ENCODE measurements at regions not wholly inside any gene's neighbourhood (a gene's known extent, or its start where the extent isn't known, plus 50 kb on each side); places are given as distances from the start of the nearest gene placed in this dataset.

DNA sequence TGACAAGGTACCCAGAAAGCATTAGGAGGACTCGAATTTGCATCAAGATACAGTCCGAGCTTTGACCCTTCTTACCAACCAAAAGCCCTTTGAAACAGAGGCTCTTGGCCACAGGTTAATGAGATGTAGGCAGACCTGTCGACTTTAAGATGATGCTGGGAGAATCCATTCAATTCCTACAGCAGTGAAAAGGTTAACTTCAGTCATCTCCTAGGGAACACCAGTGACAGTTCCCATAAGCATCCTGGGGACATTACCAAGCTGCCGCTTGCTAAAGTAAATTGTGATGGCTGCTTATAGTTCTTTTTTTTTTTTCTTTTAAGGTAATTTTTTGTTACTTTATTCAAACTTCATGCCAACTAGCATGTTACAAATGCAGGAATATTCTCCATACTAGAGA is 379.3 kb downstream of the SOX11 start:
- DNase-seq: peak; percentile 27

DNA sequence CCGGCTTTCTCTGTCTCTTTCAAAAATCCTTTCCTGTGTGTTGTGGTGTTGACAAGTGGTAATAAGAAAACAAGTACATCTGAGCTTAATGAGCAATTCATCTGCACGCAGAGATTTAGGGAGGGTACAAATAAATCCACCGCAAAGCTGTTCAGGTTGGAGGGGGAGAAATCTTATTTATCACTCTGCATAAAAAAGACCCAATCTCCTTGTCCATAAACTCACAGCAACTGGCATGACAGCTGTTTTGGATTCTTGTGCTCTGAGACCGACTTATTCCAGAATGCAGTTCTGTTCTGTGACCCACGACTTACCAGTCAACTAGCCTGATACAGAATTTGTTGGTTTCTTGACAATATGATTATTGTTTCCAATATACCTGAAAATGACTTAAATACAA is 380.1 kb downstream of the SOX11 start:
- no peak for DNase-seq

DNA sequence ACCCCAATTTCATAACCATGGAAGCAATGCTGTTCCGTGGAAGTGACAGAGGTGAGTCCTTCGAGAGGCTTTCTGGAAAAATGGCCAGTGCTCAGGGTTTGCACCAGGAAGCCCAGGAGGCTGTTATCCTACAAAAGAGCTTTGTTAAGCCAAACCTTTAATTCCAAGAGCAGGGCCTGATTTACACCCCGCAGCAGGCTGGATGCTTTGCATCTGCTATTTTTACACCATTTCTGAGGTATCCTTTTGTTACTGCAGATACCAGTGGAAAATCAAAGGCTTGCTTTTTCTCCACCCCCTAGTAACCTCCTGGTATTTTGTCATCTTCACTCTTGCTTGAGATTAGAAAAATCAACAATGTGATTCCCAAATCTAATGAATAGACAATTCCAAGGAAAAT is 380.6 kb downstream of the SOX11 start:
- peak; percentile 83 for DNase-seq

DNA sequence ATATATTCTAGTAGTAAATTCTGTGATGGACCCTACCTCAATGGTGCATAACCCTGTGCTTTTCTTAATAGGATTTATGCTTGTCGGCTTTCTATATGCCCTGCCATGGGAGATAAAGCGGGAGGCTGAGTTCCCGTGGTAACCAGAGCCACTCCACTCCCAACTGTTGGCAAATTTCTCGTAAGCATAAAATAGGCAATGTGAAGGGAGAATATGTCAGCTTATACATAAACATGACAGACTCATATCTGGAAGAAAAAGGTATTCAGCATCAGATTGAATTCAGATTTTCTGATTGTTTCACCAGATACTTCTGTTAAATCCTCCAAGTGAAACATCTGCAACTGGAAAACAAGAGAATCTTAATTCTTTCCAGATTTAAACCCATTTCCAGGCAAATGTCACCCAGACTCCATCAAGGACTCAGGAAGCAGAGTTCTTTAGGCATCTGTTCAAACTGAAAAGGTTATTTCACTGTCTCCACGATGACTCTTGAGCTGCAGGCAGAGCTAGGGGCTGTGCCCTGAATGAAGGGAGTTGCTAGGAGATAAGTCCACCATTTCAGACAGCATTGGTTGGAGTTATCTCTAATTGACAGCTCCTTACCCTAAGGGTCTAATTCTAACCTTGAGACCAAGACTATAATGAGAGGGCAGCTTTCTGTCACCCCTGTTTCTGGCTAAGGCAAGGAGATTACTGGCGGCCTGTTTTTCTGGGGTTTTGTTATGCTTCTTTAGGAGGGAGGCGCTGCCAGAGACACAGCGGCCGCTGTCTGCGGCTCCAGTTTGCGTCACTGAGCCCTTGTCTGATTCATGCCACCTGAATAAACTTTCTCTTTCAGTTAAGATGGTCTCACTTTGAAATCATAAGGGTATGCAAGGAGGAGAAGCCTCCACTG is 381.3 kb downstream of the SOX11 start:
- peak; percentile 83 for DNase-seq

DNA sequence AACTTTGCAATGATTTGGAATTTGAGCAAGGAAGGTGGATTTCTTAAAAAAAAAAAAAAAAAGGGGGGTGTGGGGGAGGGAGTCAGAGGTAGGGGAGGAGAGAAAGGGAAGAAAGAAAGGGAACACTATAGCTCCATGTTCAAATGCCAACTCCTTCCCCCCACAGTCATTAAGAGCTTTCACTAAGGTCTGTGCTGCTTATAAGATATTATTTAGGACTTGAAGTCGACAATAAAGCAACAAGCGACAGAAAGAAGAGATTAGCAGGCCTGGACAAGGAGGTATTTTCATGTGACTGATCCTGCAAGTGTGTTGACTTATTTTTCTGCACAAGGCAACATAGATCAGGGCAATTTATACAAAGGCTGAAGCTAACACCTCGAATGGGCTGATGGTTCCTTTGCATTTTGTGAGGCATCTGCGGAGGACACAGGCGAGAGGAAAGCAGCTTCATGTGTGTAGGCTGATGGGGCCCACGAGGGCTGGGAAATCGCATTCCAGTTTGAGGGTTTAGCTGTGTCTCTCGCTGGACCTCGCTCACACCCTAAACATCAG is 382.0 kb downstream of the SOX11 start:
- DNase-seq: peak; percentile 77

DNA sequence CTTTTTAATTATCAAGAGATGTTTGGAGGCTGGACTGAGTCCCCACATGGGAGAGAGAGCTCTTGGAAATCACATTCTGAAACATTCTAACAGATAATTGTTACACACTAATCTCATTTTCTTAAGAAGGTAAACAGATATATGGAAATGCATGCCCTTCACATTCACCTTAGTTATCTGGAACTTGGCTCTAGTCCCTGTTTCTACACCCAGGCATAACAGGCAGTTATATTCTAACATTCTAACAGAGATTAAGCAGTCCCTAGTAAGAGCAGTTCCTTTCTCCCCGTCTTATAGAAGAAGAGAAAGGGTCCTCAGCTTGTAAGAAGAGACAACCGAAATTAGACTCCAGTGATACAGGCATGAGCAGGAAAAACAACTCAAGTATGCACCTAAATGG is 385.4 kb downstream of the SOX11 start:
- DNase-seq: no peak

DNA sequence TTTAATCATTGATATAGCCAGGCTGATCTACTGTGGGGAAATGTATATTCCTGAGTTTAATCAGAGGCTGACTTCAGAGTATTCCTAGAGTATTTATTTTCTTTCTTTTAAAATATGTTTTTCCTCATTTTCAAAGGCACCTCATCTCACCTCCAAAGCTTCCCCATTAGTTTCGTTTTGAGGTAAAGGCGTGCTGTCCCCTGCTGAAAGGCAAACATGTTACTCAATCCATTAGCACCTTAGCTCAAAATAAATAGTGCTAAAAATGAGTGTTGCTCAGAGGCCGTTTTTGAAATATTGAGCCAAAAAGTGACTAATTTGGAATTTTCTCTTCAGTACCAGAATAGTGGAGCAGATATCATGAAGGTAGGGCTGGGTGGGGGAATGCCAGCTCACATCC is 386.2 kb downstream of the SOX11 start:
- no peak for DNase-seq

DNA sequence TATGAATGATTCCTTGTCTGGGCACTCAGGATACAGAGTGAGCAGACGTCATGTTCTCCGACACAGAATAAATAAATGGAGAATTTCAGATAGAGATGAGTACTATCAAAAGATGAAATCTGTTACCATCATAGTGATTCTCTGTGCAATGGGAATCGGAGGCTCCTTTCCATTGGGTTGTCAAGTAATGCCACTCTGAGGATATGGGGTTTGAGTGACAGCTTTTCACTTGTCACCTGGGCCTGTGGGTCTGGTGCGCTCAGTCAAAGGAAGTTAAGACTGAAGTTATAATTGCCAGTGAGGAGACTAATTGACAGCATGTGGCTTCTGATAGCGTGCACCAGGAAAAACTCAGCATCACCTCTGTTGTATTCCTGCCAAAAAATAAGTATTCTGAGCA is 387.2 kb downstream of the SOX11 start:
- no peak for DNase-seq

DNA sequence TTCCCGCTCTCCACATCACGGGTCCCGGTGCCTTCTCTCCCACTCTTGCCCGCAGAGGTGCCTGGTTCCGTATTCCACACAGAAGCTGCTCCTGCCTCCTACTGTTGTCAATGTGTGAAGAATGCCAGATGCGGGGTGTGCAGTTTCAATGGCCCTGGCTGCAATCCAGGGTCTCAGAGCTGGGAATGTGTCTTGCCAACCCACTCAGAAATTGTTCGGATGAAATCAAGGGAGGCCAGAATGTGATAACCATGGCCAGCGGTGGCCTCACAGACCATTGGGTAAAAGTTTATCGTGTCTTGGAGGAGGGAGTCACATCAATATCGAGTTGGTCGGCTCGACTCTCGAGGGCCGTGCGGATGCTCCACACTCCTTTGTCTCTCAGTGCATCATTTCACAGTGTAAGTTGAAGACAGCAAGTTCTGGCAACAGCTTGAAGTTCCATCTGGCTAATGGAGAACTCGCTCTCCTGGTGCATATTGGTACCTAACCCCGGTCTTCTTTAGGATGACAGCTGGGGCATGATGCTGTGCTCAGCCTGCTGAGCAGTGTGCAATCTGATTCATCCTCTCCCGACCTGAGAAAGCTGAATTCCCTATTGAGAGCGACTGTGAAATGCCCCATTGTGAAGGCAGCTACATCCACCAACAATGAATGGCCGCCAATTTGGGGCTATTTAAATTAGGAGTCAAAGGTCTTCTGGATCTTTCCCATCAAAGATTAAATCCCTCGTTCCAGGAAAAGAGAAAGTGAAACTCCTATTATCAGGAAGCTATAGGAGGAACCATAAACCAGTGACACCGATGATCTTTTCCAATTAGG is 389.0 kb downstream of the SOX11 start:
- DNase-seq: no peak

DNA sequence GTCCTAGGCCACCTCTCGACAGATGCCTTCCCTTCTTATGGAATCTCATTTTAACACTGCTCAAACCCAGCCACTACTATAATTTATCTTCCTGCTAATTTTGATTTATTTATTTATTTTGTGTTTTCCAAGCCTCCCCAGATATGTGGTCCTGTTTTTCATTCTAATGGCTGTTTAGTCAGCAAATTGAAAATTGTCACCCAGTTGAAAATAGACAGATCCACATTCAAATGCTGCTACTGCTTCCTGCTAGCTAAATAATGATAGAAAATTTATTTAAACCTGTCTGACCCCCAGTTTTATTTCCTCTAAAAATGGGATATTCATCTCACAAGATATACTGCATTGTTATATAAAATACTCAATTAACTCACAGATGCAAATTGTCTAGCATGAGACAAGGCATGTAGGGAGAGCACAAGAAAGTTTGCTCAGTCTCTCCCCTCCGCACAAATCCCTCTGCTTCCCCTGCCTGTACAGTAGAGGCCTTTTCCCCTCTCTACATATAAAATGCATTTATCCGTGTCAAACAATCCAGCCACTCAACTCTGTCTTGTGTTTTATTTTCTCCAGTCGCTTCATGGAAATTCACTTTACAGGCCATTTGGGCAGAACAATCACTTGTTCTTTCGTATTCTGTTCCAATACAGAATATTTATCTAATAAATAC is 389.9 kb downstream of the SOX11 start:
- DNase-seq: no peak

DNA sequence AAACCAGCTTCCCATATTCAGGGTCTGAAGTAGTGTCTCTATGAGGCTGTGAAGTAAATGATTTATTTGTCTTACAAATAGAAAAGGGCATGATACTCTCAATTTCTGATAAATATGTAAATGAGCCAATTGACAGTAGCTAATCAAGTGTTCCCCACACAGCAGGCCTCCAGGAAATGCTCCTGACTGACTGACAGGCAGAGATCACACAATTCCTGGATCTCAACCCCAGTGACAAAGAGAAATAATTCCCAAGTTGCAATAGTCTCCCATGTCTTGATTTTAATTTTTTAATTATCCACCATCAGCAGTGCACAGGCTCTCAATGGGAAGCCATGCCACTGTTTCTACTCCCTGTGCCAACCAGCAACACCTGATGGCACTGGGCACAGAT is 390.4 kb downstream of the SOX11 start:
- no peak for DNase-seq

DNA sequence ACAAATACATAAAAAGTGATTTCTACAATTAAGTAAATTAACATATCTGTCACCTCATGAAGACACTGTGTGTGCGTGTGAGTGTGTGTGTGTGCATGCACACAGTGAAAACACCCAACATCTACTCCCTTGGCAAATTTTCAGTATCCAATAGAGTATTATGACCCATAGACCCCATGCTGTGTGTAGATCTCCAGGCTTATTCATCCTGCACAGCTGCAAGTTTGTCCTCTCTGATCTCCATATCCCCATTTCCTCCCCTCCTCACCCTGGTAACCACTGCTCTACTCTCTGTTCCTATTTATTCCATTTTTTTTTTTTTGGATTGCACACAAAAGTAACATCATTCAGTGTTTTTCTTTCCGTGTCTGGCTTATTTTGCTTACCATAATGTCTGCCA is 391.0 kb downstream of the SOX11 start:
- DNase-seq: no peak

DNA sequence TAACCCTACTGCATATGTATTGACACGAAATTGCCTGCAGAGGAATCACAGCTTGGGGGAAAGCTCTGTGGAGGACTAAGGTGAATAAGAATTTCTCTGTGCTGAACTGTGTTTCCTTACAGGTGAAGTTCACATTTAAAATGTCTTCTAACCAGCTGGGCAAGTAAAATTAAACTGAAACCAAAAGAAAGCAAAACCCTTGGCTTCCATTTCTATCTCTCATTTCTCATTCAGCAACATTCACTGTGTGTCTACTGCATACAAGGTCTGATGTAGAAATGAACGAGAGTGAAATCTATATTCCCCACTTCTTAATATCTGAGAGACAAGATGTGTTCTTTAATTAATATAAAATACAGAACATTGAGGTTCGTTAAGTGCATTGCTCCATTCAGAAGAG is 397.3 kb downstream of the SOX11 start:
- DNase-seq: no peak

DNA sequence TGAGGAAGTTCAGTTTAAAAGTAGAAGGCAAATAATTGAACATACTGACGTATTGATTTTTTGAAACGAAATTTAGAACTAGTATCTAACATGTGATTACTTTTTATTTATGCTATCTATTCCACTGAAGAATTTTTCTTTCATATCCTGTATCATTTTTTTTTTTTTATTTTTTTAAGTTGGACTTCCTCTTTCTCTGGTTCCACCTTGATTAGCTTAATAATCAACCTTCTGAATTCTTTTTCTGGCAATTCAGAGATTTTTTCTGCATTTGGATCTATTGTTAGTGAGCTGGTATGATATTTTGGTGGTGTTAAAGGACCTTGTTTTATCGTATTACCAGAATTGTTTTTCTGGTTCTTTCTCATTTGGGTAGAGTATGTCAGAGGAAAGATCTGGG is 411.2 kb downstream of the SOX11 start:
- DNase-seq: no peak

DNA sequence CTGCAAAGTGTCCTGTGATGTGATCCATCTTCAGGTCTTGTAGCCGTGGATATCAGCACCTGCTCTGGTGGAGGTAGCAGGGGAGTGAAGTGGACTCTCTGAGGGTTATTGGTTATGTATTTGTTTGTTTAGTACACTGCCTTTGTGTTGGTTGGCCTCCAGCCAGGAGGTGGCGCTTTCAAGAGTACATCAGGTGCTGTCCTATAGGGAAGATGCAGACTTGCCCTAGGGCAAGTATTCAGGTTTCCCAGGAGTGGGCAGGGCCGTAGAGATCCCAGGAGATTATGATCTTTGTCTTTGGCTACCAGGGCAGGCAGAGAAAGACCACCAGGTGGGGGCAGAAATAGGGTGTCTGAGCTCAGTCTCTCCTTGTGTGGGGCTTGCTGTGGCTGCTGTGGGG is 411.8 kb downstream of the SOX11 start:
- DNase-seq: no peak

DNA sequence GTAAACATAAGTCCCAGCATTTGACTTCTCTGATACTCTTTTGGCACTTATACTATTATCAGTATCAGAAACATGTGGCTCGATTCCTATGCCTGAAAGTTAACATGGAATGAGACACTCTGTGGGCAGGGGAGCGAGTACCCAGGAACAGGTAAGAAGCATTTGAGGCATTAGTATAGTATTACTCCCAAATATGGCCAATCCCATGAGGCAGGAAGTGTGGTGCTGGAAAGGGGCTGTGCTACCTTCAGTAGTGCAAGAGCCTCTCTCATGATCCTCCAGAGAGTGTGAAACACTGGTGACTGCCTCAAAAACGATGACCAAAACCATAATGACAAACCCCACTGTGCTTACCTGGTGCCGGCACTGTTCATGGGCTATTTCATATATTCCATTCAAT is 415.1 kb downstream of the SOX11 start:
- no peak for DNase-seq

DNA sequence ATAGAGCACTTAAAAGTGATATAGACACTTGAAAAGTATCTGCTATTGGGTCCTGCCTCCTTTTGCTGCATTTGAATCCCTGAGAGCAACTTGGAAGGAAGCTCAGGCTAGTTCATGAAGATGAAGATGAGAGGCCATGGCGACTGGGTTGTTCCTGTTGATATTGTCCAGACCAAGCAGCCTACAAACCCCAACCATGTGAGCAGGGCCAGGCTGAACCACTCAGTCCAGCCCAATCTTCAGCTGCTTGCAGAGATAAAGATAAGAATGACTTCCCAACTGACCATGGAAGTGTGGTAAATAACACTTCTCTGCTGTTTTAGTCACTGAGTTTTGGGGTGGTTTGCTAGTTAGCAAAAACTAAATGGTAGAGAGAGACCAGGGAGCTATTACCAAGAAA is 417.6 kb downstream of the SOX11 start:
- no peak for DNase-seq

DNA sequence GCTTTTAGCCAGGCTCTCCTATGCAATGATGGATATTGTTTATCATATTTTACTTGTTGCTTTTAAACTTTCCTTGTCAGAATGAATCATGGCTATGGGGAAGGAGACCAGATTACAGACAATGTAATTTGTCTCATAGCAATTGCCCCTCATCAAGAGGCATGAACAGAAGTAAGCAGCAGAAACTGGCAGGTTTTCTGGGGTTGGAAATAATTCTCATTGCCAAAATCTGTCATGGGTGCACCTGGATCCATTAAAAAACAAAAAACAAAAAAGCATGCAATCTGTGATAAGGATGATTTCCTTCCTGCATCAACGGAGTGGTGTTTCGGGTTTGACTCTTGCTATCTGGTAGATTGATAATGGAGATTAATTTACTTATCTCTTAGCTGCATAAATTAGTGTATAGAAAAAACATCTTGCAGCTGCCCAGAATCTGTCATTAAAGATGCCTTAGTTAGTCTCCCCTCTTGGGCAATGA is 419.6 kb downstream of the SOX11 start:
- DNase-seq: no peak

DNA sequence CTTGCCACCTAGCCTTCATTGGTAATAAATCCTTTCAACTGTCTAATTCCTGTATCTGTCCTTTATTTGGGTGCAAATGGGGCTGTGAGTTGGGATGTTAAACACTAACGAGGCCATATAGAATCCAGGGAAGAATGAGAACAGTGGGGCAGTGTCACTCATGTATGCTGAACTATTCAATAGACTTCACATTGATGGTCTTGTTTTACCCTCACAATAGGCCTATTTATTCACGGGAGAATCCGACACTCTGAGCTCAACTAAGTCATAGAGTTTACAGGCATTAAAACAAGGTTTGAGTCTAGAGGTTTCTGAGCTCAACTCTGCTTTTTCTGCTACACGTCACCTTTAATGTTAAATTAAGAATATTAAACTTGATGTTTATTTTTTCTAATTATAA is 421.6 kb downstream of the SOX11 start:
- no peak for DNase-seq

DNA sequence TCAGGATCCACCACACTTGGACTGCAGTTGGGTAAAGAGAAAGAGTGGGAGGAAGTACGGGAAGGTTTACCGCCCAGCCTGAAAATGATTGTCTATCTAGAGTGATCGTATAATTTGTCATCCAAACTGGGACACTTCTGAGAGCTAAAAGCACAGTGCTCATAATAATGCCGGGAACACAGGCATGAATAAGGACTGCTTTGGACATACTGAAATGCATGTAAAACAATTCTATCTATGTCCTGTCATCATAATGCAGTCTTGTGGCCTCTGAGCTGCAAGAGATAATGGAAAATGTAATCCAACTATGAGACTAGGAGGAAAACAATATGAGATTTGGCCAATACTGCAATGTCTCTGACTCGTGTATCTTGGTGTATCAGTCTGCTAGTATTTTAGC is 435.5 kb downstream of the SOX11 start:
- no peak for DNase-seq

DNA sequence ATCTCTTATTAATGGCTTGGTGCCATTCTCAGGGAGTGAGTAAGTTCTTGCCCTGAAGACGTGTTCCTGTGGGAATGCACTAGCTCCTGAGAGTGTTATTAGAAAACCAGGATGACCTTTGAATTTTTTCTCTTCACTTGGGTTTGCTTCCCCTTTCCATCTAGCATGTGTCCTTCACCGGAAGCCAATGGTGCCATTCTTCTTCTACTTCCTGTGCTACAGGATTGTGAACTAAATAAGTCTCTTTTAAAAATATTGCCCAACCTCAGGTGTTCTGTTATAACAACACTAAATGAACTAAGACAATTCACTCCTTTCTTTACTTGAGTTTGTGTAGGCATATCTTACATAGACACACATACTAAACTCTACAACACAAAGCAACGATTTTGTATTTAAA is 447.0 kb downstream of the SOX11 start:
- DNase-seq: no peak

DNA sequence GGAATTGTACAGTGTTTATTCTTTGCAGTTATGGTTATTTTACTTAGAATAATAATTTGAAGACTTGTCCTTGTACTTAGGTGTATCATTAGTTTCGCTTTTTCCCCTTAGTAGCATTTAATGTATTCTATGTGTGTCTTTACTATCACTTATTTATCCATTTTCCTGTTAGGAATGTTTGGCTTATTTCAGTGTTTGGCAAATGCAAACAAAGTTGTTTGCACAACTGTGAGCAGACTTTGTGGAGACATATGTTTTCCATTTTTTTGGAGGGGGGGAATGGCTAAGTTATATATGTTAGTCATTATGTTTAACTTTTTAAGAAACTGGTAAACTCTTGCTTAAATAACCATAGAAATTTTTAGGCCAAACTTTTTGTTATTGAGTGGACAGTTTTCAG is 447.7 kb downstream of the SOX11 start:
- no peak for DNase-seq

DNA sequence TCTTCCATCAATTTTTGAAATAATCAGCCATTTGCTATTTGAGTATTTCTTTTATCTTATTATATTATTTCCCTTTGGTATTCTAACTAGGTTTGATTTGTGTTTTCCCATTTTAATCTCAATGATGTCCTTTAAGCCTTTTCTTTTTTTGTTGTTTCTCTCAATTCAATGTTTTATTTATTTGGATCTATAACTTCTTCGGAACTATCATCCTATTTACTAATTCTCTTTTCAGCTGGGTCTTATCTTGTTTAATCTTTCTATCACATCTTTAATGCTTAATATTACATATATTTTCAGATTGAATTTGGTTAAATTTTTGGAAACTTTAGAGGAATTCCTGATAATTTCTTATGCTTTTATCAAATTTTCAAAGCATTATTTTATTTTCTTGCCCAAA is 448.3 kb downstream of the SOX11 start:
- no peak for DNase-seq
